Stimulated activated CD4-positive, alpha-beta T cell treated with anti-CD3 and anti-CD28 coated beads, TNF-alpha, amount 100 ng/mL, for 48 hours (primary cell): ENCODE measurements at regions not wholly inside any gene's neighbourhood (a gene's known extent, or its start where the extent isn't known, plus 50 kb on each side); places are given as distances from the start of the nearest gene placed in this dataset.
A peak's percentile ranks its signal among the peaks of the same experiment; 100 is the strongest.
"Not testable (repeated sequence)": the region's sequence is repeated elsewhere in the genome, so short reads cannot be mapped to it uniquely, and the experiment has no call there.

ENCODE experiments used
- DNase-seq, 3 donors: peaks; one replicate each; pipeline ENCODE4 v3.0.0-alpha.2; 2020; ENCODE audit warnings: low read depth in 3 of 3

- not testable (repeated sequence) for DNase-seq
Observed at GRCh38 chr6:133789449-133789848, 99.5 kb upstream of the TCF21 start.

- DNase-seq, result not testable (repeated sequence)
Observed at GRCh38 chr6:133790756-133791155, 98.2 kb upstream of the TCF21 start.

- not testable (repeated sequence) for DNase-seq
Observed at GRCh38 chr6:133795051-133795450, 93.9 kb upstream of the TCF21 start.

GRCh38 chr6:133796235-133796634 lies 92.7 kb upstream of the TCF21 start:
- DNase-seq, result no peak

- DNase-seq, result no peak
Observed at GRCh38 chr6:133799043-133799442, 89.9 kb upstream of the TCF21 start.

- DNase-seq, result no peak
Observed at GRCh38 chr6:133802861-133803260, 86.1 kb upstream of the TCF21 start.

GRCh38 chr6:133804265-133804664 lies 84.6 kb upstream of the TCF21 start:
- DNase-seq, result no peak

GRCh38 chr6:133805876-133806275 lies 83.0 kb upstream of the TCF21 start:
- no peak for DNase-seq

- DNase-seq, result no peak
Observed at GRCh38 chr6:133806382-133807140, 82.4 kb upstream of the TCF21 start.

GRCh38 chr6:133807501-133807900 lies 81.4 kb upstream of the TCF21 start:
- DNase-seq, result no peak

- DNase-seq, result no peak
Observed at GRCh38 chr6:133809406-133809805, 79.5 kb upstream of the TCF21 start.

GRCh38 chr6:133811557-133811956 lies 77.4 kb upstream of the TCF21 start:
- no peak for DNase-seq

- not testable (repeated sequence) for DNase-seq
Observed at GRCh38 chr6:133812446-133812845, 76.5 kb upstream of the TCF21 start.

GRCh38 chr6:133814238-133814637 lies 74.7 kb upstream of the TCF21 start:
- no peak for DNase-seq

- DNase-seq, result no peak
Observed at GRCh38 chr6:133814797-133815196, 74.1 kb upstream of the TCF21 start.

GRCh38 chr6:133815313-133815712 lies 73.6 kb upstream of the TCF21 start:
- no peak for DNase-seq

- no peak for DNase-seq
Observed at GRCh38 chr6:133816171-133816570, 72.7 kb upstream of the TCF21 start.

- peak in 2 of 3 donors; percentile 28 to 36 for DNase-seq
Observed at GRCh38 chr6:133817460-133818047, 71.4 kb upstream of the TCF21 start.

GRCh38 chr6:133818320-133818719 lies 70.6 kb upstream of the TCF21 start:
- DNase-seq, result no peak

GRCh38 chr6:133820208-133820607 lies 68.7 kb upstream of the TCF21 start:
- DNase-seq, result no peak

- no peak for DNase-seq
Observed at GRCh38 chr6:133827766-133828165, 61.1 kb upstream of the TCF21 start.

GRCh38 chr6:133833949-133834359 lies 55.0 kb upstream of the TCF21 start:
- no peak for DNase-seq

- DNase-seq, result no peak
Observed at GRCh38 chr6:133834472-133835170, 54.3 kb upstream of the TCF21 start.
